ENCODE measurements at regions not wholly inside any gene's neighbourhood (a gene's known extent, or its start where the extent isn't known, plus 50 kb on each side); places are given as distances from the start of the nearest gene placed in this dataset.
A peak's percentile ranks its signal among the peaks of the same experiment; 100 is the strongest.

GRCh38 chr1:238252033-238252802 lies 361.5 kb upstream of the ZP4 start:
- peak in 1 of 6 experiments; percentile 3 for DNase-seq

GRCh38 chr1:238248356-238248755 lies 357.6 kb upstream of the ZP4 start:
- no peak for DNase-seq

- DNase-seq: no peak
Measured at GRCh38 chr1:238242181-238242580, 351.5 kb upstream of the ZP4 start.

- DNase-seq: no peak
Measured at GRCh38 chr1:238241607-238242006, 350.9 kb upstream of the ZP4 start.

GRCh38 chr1:238239343-238239742 lies 348.6 kb upstream of the ZP4 start:
- no peak for DNase-seq

- DNase-seq: no peak
Measured at GRCh38 chr1:238233966-238234365, 343.2 kb upstream of the ZP4 start.

GRCh38 chr1:238232084-238232710 lies 341.5 kb upstream of the ZP4 start:
- no peak for DNase-seq

GRCh38 chr1:238226810-238227209 lies 336.1 kb upstream of the ZP4 start:
- no peak for DNase-seq

GRCh38 chr1:238223076-238223640 lies 332.4 kb upstream of the ZP4 start:
- no peak for DNase-seq

GRCh38 chr1:238221738-238222137 lies 331.0 kb upstream of the ZP4 start:
- DNase-seq: no peak

- DNase-seq: no peak
Measured at GRCh38 chr1:238214449-238214848, 323.7 kb upstream of the ZP4 start.

- DNase-seq: no peak
Measured at GRCh38 chr1:238205045-238205662, 314.4 kb upstream of the ZP4 start.

GRCh38 chr1:238201992-238202391 lies 311.3 kb upstream of the ZP4 start:
- DNase-seq: no peak

- DNase-seq: no peak
Measured at GRCh38 chr1:238199325-238199724, 308.6 kb upstream of the ZP4 start.

GRCh38 chr1:238196516-238196915 lies 305.8 kb upstream of the ZP4 start:
- no peak for DNase-seq

- DNase-seq: no peak
Measured at GRCh38 chr1:238191170-238191569, 300.4 kb upstream of the ZP4 start.

- no peak for DNase-seq
Measured at GRCh38 chr1:238187575-238187949, 296.8 kb upstream of the ZP4 start.

GRCh38 chr1:238186887-238187574 lies 296.3 kb upstream of the ZP4 start:
- no peak for DNase-seq

GRCh38 chr1:238177960-238178645 lies 287.4 kb upstream of the ZP4 start:
- DNase-seq: no peak

GRCh38 chr1:238177351-238177750 lies 286.6 kb upstream of the ZP4 start:
- DNase-seq: no peak

GRCh38 chr1:238176441-238176840 lies 285.7 kb upstream of the ZP4 start:
- no peak for DNase-seq

GRCh38 chr1:238171985-238172384 lies 281.3 kb upstream of the ZP4 start:
- no peak for DNase-seq

- no peak for DNase-seq
Measured at GRCh38 chr1:238161955-238162354, 271.2 kb upstream of the ZP4 start.
